Bronchial epithelial cell (primary cell): ENCODE measurements at regions not wholly inside any gene's neighbourhood (a gene's known extent, or its start where the extent isn't known, plus 50 kb on each side); places are given as distances from the start of the nearest gene placed in this dataset.

Experiments used
- DNase-seq: peaks from one replicate; pipeline ENCODE4 v3.0.0-alpha.2; 2010; ENCODE audit warnings: low read depth
- FAIRE-seq: peaks from 2 replicates; lab custom pipeline; 2011; peaks lifted over from hg19 to GRCh38; lab: Jason Lieb, UNC
- H3K27me3 ChIP-seq: 2 replicates; pipeline ENCODE4 v1.5.1; 2011; ENCODE audit warnings: low read length; ENCODE audit not compliant: control insufficient read depth, insufficient read depth
- H3K36me3 ChIP-seq: 2 replicates; pipeline ENCODE4 v1.5.1; 2011; ENCODE audit warnings: low read length; ENCODE audit not compliant: control insufficient read depth, insufficient read depth
- H3K4me3 ChIP-seq: 2 replicates; pipeline ENCODE4 v1.5.1; 2011; ENCODE audit warnings: mild to moderate bottlenecking, low read depth, low read length, control low read depth
- CTCF ChIP-seq: IDR thresholded peaks from 2 replicates; pipeline ENCODE4 v1.5.1; 2011; ENCODE audit warnings: mild to moderate bottlenecking, moderate library complexity, low read length, control low read depth, inconsistent platforms; ENCODE audit not compliant: insufficient read depth, severe bottlenecking

DNA sequence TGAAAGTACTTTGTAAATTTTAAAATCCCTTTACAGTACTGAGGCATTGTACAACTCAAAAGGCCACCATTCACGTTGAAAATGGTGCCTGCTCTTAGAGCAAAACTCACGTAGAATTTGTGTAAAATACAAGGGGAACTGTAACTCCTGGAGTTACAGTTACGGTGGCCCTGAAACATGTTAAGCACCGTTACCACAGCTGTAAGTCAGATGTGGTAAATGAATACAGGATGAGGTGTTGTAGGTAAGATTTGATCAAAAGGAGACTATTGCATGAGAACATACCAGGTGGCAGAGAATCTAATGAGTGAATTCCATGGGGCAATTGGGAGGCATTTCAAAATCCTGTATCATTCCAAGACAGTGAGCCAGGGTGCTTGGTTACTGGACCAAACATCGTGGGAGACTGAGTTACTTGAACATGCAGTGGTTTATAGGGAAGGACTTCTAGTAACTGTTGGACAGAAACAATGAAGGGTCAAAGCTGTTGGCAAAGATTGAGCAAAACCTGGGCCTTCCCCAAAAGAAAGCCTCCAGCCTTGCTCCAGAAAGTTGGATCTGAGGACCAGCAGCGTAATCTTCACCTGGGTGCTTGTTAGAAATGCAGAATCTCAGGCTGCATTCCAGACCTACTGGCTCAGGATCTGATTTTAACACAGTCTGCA lies 535.8 kb upstream of the POU3F3 start:
- no peak for FAIRE-seq
- no peaks in the 10 kb centered on the region for H3K27me3 ChIP-seq

DNA sequence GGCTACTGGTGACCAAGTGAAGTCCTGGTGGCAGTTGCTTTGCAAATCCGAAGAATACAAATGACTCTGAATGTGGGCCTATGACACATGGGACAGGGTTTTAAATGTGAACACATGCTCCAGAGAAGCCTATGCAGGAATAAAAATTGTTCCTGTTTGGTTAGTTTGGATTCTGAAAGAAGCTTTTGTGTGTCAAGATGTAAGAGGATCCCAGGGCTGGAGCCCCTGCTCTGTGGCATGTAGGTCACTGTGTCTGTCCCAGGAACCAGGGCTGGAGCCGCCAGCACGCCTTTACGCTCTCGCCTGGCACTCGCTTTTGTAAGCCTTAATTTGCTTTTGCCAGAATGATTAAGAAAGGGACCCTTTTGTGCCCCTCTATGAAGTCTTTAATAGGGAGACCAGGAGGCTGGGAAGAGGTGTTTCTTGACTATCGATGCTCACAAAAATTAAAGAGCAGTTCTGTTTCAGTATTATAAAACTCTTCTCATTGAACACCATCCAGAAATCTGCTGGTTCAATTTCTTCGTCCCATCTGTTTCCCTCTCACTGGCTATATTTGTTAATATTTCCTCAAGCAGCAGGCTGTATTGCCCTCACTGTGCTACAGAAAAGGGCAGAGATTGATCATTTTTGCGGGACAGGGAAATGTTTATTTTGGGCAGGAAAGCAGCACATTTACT lies 532.7 kb upstream of the POU3F3 start:
- Histone ChIP-seq H3K27me3 (no peaks in the 10 kb centered on the region), H3K36me3 (no peaks in the 10 kb centered on the region), H3K4me3 (no peak overlapping the region)
- no peak for FAIRE-seq
- no peak for DNase-seq
- no peak for TF ChIP-seq CTCF

More for the DNA sequence above, 535.8 kb upstream of the POU3F3 start:
- DNase-seq: no peak
- H3K4me3 ChIP-seq: no peak overlapping the region
- no peak for TF ChIP-seq CTCF
- H3K36me3 ChIP-seq: no peaks in the 10 kb centered on the region

- no peaks in the 10 kb centered on the region for H3K27me3 ChIP-seq
- no peak for FAIRE-seq
- no peak for TF ChIP-seq CTCF
- no peak for DNase-seq
- H3K4me3 ChIP-seq: no peak overlapping the region
- H3K36me3 ChIP-seq: no peaks in the 10 kb centered on the region
Observed at GRCh38 chr2:104321796-104322349, 532.0 kb upstream of the POU3F3 start.

GRCh38 chr2:104332731-104333130 lies 521.2 kb upstream of the POU3F3 start:
- Histone ChIP-seq H3K36me3 (no peaks in the 10 kb centered on the region), H3K4me3 (no peak overlapping the region), H3K27me3 (no peaks in the 10 kb centered on the region)
- TF ChIP-seq CTCF: no peak
- DNase-seq (peak; percentile 23), FAIRE-seq (no peak)

DNA sequence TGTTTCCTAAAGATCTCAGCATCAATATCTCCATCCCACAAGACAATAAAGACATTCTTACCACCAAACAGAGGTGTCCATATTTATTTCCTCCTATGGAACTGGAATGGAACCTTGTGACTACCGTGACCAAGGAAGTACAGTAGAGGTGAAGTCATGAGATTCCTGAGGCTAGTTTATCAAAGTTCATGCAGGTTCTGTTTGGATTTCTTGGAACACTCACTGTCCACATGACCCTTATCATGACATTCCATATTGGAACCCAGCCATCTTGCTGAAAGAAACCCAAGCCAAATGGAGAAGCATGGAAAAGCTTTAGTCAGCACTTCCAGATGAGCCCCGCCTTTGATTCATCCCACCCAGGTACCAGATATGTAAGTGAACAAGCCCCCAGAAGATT lies 516.0 kb upstream of the POU3F3 start:
- TF ChIP-seq CTCF: no peak
- Histone ChIP-seq H3K27me3 (no peaks in the 10 kb centered on the region), H3K4me3 (no peak overlapping the region), H3K36me3 (no peaks in the 10 kb centered on the region)
- no peak for DNase-seq
- no peak for FAIRE-seq

- H3K27me3 ChIP-seq: no peaks in the 10 kb centered on the region
- H3K4me3 ChIP-seq: no peak overlapping the region
- FAIRE-seq (no peak), DNase-seq (no peak)
- no peaks in the 10 kb centered on the region for H3K36me3 ChIP-seq
- TF ChIP-seq CTCF: no peak
Observed at GRCh38 chr2:104340162-104340561, 513.8 kb upstream of the POU3F3 start.
